ENCODE measurements at regions not wholly inside any gene's neighbourhood (a gene's known extent, or its start where the extent isn't known, plus 50 kb on each side); places are given as distances from the start of the nearest gene placed in this dataset.

DNA sequence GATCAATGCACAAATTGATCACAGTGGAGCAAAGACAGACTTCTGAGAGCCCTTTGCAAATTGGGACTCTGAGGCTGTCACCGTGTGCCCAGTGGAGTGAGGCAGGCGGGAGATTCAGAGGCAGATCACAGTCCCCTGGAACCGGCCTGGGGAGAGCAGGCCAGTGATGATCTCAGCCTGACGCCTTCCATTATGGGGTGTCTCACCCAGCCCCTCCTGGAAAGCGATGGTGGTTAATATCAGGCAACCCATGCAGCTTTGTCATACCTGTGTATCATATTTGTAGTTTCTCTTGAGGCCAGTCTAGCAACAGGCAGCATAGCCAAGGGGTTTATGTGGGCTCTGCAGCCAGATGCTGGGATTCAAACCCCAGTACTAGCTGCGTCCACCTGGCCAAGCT is 147.8 kb downstream of the EMX2 start:
- H3K9me3 ChIP-seq (ENCODE audit: control insufficient read depth, insufficient read depth, low read length) = no peaks in the 10 kb centered on the region
- no peaks in the 10 kb centered on the region for H3K4me1 ChIP-seq (ENCODE audit: insufficient read depth, low read length)
- H3K9ac ChIP-seq (ENCODE audit: low read depth, low read length) = no peak overlapping the region
- no peaks in the 10 kb centered on the region for H3K36me3 ChIP-seq (ENCODE audit: insufficient read depth, low read length)

GRCh38 chr10:117694190-117694589 is 151.6 kb downstream of the EMX2 start:
- H3K36me3 ChIP-seq (ENCODE audit: insufficient read depth, low read length) = no peaks in the 10 kb centered on the region
- H3K4me1 ChIP-seq (ENCODE audit: insufficient read depth, low read length) = no peaks in the 10 kb centered on the region
- no peak overlapping the region for H3K9ac ChIP-seq (ENCODE audit: low read depth, low read length)
- no peaks in the 10 kb centered on the region for H3K9me3 ChIP-seq (ENCODE audit: control insufficient read depth, insufficient read depth, low read length)

DNA sequence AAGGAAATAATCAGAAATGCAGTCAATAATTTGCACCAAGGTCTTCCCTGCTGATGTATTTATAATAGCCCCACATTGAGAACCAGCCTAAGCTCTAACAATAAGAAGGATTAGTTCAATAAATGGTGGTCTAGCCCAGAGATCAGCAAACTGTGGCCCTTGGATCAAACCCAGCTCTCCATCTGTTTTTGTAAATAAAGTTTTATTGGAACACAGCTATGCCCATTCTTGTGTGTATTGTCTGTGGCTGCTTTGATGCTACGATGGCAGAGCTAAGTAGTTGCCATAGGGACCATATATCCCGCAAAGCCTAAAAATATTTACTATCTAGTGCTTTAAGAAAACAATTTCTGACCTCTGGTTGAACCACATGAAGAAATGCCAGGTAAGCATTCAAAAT is 154.9 kb downstream of the EMX2 start:
- no peaks in the 10 kb centered on the region for H3K4me1 ChIP-seq (ENCODE audit: insufficient read depth, low read length)
- H3K9me3 ChIP-seq (ENCODE audit: control insufficient read depth, insufficient read depth, low read length) = no peaks in the 10 kb centered on the region
- H3K9ac ChIP-seq (ENCODE audit: low read depth, low read length) = no peak overlapping the region
- no peaks in the 10 kb centered on the region for H3K36me3 ChIP-seq (ENCODE audit: insufficient read depth, low read length)

DNA sequence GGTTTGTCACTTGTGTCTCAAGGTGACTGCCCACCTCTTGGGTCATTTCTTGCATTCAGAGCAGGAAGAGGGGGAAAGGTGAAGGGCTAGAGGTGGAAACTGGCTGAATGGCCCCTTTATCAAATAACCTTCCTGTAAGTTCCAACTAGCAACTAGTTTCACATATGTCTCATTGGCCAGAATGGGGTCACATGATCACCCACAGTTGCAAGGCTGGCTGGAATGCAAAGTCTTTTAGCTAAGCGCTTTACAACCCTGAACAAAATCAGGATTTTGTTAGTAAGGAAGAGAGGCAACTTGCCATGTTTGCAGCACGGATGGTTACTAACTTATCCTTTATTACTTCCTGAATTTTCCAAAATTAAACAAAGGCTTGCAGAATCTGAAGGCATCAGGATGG is 156.3 kb downstream of the EMX2 start:
- Histone ChIP-seq H3K36me3 (ENCODE audit: insufficient read depth, low read length) (no peaks in the 10 kb centered on the region), H3K4me1 (ENCODE audit: insufficient read depth, low read length) (no peaks in the 10 kb centered on the region), H3K9me3 (ENCODE audit: control insufficient read depth, insufficient read depth, low read length) (no peaks in the 10 kb centered on the region), H3K9ac (ENCODE audit: low read depth, low read length) (no peak overlapping the region)

DNA sequence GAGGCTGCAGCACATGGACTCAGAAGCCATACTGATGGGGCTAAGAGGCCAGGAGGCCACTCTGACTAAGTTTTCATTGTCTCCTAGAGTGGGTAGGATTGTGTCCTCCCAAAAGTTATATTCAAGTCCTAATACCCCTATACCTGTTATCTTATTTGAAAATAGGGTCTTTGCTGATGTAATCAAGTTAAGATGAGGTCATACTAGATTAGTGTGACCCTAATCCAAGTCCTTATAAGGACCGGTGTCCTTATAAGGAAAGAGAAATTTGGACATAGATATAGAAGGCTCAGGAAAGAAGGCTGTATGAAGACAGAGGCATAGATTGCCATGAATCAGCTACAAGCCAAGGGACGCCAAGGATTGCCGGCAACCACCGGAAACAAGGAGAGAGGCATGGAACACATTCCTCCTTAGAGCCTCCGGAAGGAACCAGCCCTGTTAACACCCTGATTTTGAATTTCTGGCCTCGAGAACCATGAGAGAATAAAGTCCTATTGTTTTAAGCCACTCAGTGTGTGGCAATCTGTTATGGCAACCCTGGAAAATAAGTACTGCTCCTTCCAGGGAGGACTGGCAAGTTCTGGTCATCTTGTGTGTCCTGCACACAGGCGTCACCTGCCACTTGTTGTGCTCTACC is 157.0 kb downstream of the EMX2 start:
- Histone ChIP-seq H3K9ac (ENCODE audit: low read depth, low read length) (no peak overlapping the region), H3K9me3 (ENCODE audit: control insufficient read depth, insufficient read depth, low read length) (no peaks in the 10 kb centered on the region), H3K36me3 (ENCODE audit: insufficient read depth, low read length) (no peaks in the 10 kb centered on the region), H3K4me1 (ENCODE audit: insufficient read depth, low read length) (no peaks in the 10 kb centered on the region)

DNA sequence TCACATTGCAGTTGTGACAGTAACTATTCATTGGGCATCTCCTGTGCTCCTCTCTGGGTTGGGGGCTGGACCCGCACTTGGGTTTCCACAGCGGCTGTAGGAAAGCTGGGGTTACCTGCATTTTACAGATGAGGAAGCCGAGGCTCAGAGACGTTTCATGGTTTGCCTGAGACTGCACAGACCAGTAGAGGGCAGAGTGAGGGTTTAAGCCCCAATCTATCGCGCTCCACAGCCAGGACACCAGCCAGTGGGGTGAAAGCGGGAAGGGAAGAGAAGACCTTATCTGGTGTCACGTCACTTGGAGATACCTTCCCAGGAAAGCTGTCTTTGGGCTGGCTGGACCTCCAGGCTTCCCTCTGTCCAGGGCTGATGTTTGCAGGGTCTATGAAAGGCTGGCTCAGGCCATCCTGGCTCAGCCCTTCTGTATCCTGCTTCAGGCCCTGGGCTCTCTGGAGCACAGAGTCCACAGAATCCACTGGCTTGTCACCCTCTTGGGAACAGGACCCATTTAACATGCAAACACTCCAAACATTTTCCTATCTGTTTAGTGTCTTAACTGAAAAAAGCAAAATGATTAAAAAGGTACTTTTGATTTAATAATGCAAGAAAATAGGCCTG is 167.7 kb downstream of the EMX2 start:
- no peaks in the 10 kb centered on the region for H3K9me3 ChIP-seq (ENCODE audit: control insufficient read depth, insufficient read depth, low read length)
- H3K9ac ChIP-seq (ENCODE audit: low read depth, low read length) = no peak overlapping the region
- H3K4me1 ChIP-seq (ENCODE audit: insufficient read depth, low read length) = no peaks in the 10 kb centered on the region
- no peaks in the 10 kb centered on the region for H3K36me3 ChIP-seq (ENCODE audit: insufficient read depth, low read length)

DNA sequence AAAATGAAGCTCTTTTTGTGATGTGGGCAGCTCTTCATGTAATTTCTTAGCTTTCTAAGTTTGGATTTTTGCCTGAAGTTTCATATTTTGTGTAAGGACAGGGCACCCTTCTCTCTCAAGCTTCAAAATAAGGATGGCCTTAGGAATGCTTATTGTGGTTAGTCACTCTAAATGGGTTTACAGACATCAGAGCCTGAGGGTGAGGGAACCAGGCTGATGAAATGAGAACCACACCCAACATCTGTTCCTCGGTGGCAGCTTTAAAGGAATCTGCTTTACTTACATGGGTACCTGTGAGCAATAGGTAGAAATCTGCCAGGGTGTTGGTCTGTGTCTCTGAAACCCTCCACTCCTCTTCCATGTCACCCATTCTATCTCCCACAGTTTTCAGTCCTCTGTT is 174.3 kb downstream of the EMX2 start:
- H3K9me3 ChIP-seq (ENCODE audit: control insufficient read depth, insufficient read depth, low read length) = no peaks in the 10 kb centered on the region
- H3K4me1 ChIP-seq (ENCODE audit: insufficient read depth, low read length) = peaks cover 11% of the 10 kb centered on the region; the same call in 1 of the 2 replicates
- no peak overlapping the region for H3K9ac ChIP-seq (ENCODE audit: low read depth, low read length)
- no peaks in the 10 kb centered on the region for H3K36me3 ChIP-seq (ENCODE audit: insufficient read depth, low read length)

DNA sequence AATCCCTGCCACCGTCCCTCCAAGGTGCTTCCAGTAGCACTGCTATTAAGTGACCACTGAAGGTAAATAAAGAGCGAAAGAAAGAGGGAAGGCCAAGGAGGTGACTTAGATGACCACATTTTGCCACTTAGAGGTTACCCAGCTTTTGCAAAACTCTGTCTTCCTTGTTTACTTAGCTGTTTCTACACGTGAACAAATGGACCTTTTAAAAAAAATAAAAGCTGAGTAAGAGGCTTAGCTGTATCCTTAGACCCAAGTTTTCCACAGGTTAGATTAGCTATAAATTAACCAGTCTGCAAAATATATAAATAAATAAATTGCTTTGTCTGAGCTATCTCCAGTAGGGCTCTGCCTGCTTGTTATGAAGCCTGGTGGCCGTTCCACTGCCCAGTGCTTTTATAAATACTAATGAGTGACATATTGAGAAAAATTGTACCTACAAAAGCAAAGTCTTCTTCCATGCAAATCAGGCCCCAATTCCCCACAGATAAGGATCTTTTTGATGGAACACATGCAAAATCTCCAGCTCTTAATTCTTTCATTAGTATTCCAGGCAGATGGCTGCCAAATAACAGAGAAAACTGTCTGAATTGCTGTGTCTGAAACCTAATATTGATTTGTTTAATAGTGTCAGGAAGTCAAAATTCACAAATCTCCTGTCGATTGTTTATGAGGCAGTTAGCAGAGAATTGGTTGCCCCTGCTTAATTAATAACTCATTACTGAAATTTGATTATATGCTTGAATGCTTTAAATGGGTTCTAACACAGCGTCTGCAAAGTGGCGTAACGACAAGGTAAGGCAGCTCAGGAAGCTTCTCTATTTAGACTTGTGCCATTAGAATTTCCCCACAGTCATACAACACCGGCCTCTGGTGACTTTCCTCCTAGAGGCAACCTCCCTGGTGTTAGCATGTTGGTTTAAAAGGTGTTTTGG is 176.7 kb downstream of the EMX2 start:
- H3K9me3 ChIP-seq (ENCODE audit: control insufficient read depth, insufficient read depth, low read length) = no peaks in the 10 kb centered on the region
- no peak overlapping the region for H3K9ac ChIP-seq (ENCODE audit: low read depth, low read length)
- H3K4me1 ChIP-seq (ENCODE audit: insufficient read depth, low read length) = peaks cover 11% of the 10 kb centered on the region; the same call in 1 of the 2 replicates
- H3K36me3 ChIP-seq (ENCODE audit: insufficient read depth, low read length) = no peaks in the 10 kb centered on the region

DNA sequence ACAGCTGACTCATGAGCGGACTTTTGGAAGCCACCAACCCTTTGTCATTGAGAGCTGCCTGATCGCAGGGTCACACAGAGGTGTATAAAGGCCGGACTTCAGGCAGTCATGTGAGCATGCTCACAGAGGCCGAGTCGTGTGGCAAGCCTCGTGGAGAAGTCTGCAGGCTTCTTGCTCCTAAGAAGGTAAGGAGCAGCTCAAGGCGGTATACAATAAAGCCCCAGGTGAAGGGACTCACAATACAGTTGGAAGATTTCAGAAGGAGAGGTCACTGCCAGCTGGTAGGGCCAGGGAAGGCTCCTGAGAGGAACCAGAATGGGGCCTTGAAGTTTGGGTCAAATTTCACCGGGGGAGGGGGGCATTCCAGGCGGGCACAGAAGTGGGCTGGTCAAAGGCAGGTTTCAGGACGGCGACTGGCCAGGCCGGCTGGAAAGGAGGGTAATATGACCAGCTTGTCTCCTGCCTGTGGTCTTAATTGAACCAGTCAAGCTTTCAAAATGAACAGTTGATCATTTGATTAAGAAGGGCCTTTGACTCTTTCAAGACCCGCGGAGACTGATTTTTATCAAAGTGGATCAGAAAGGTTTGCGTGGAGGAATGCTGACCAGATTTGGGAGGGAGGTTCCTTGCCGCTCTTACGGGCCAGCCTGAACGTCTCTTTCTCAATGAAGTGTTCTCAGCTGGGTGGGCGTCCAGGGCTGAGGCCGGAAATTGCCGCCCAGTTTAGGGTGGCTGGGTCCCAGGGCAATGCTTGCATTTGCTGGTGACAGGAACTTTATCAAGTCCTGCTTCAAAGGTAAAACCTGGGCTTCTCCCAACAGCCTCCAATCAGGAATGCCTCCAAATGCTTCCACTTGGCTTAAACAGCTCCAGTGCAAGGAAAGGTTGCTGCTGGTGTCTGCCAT is 178.6 kb downstream of the EMX2 start:
- H3K9ac ChIP-seq (ENCODE audit: low read depth, low read length) = peak overlapping the region; percentile 30; the same call in 1 of the 2 replicates
- H3K9me3 ChIP-seq (ENCODE audit: control insufficient read depth, insufficient read depth, low read length) = no peaks in the 10 kb centered on the region
- peaks cover 11% of the 10 kb centered on the region; the same call in 1 of the 2 replicates for H3K4me1 ChIP-seq (ENCODE audit: insufficient read depth, low read length)
- no peaks in the 10 kb centered on the region for H3K36me3 ChIP-seq (ENCODE audit: insufficient read depth, low read length)

- peaks cover 11% of the 10 kb centered on the region; the same call in 1 of the 2 replicates for H3K4me1 ChIP-seq (ENCODE audit: insufficient read depth, low read length)
- no peaks in the 10 kb centered on the region for H3K9me3 ChIP-seq (ENCODE audit: control insufficient read depth, insufficient read depth, low read length)
- no peak overlapping the region; the same call in 1 of the 2 replicates for H3K9ac ChIP-seq (ENCODE audit: low read depth, low read length)
- no peaks in the 10 kb centered on the region for H3K36me3 ChIP-seq (ENCODE audit: insufficient read depth, low read length)
Measured at GRCh38 chr10:117721873-117722272, 179.3 kb downstream of the EMX2 start.

GRCh38 chr10:117723343-117723742 is 180.8 kb downstream of the EMX2 start:
- Histone ChIP-seq H3K9ac (ENCODE audit: low read depth, low read length) (no peak overlapping the region), H3K4me1 (ENCODE audit: insufficient read depth, low read length) (peaks cover 11% of the 10 kb centered on the region; the same call in 1 of the 2 replicates), H3K9me3 (ENCODE audit: control insufficient read depth, insufficient read depth, low read length) (no peaks in the 10 kb centered on the region), H3K36me3 (ENCODE audit: insufficient read depth, low read length) (no peaks in the 10 kb centered on the region)

DNA sequence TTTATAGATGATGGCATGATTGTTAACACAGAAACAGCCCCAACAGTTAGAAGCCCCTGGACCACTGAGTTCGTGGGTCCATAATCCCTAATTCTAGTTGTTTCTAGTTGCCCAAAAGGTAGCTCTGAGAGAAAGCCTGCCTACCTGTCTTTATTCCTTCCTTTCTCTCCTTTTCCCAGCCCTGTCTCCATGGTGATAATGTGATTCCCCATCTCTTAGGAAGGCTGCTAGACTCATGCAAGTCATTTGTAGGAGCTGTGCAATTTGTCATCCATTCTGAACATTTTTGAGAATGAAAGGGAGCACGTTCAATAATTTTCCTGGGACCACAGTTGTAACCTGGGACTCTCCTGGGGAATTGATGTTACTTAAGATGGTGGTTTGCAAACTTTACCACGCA is 183.4 kb downstream of the EMX2 start:
- peaks cover 5% of the 10 kb centered on the region; the same call in 1 of the 2 replicates for H3K4me1 ChIP-seq (ENCODE audit: insufficient read depth, low read length)
- H3K9ac ChIP-seq (ENCODE audit: low read depth, low read length) = no peak overlapping the region
- no peaks in the 10 kb centered on the region for H3K9me3 ChIP-seq (ENCODE audit: control insufficient read depth, insufficient read depth, low read length)
- no peaks in the 10 kb centered on the region for H3K36me3 ChIP-seq (ENCODE audit: insufficient read depth, low read length)

- H3K9ac ChIP-seq (ENCODE audit: low read depth, low read length) = no peak overlapping the region
- H3K36me3 ChIP-seq (ENCODE audit: insufficient read depth, low read length) = no peaks in the 10 kb centered on the region
- no peaks in the 10 kb centered on the region for H3K9me3 ChIP-seq (ENCODE audit: control insufficient read depth, insufficient read depth, low read length)
Measured at GRCh38 chr10:117726596-117727295, 184.2 kb downstream of the EMX2 start.

More at GRCh38 chr10:117726596-117727295, 184.2 kb downstream of the EMX2 start:
- H3K4me1 ChIP-seq (ENCODE audit: insufficient read depth, low read length) = no peaks in the 10 kb centered on the region
